ENCODE measurements at regions not wholly inside any gene's neighbourhood (a gene's known extent, or its start where the extent isn't known, plus 50 kb on each side); places are given as distances from the start of the nearest gene placed in this dataset.
A peak's percentile ranks its signal among the peaks of the same experiment; 100 is the strongest.
"Not testable (repeated sequence)": the region's sequence is repeated elsewhere in the genome, so short reads cannot be mapped to it uniquely, and the experiment has no call there.

- DNase-seq, result no peak
These were observed 459.5 kb upstream of the PTGER4 start for GRCh38 chr5:40220260-40220659.

- DNase-seq, result no peak
These were observed 462.2 kb upstream of the PTGER4 start for GRCh38 chr5:40217553-40217952.

- DNase-seq, result no peak
These were observed 469.0 kb upstream of the PTGER4 start for GRCh38 chr5:40210694-40211093.

GRCh38 chr5:40206030-40206429 lies 473.7 kb upstream of the PTGER4 start:
- no peak for DNase-seq

GRCh38 chr5:40204144-40204543 lies 475.6 kb upstream of the PTGER4 start:
- DNase-seq, result no peak

- DNase-seq, result no peak
These were observed 476.8 kb upstream of the PTGER4 start for GRCh38 chr5:40202814-40203440.

- no peak for DNase-seq
These were observed 481.0 kb upstream of the PTGER4 start for GRCh38 chr5:40198736-40199135.

- DNase-seq, result not testable (repeated sequence)
These were observed 484.1 kb upstream of the PTGER4 start for GRCh38 chr5:40195574-40195973.

- DNase-seq, result no peak
These were observed 488.6 kb upstream of the PTGER4 start for GRCh38 chr5:40191150-40191549.

- DNase-seq, result no peak
These were observed 507.0 kb upstream of the PTGER4 start for GRCh38 chr5:40172721-40173120.

- DNase-seq, result no peak
These were observed 507.7 kb upstream of the PTGER4 start for GRCh38 chr5:40171971-40172370.

GRCh38 chr5:40167283-40167682 lies 512.4 kb upstream of the PTGER4 start:
- DNase-seq, result no peak

- DNase-seq, result no peak
These were observed 512.9 kb upstream of the PTGER4 start for GRCh38 chr5:40166802-40167201.

- DNase-seq, result no peak
These were observed 513.7 kb upstream of the PTGER4 start for GRCh38 chr5:40165789-40166728.

GRCh38 chr5:40165106-40165788 lies 514.5 kb upstream of the PTGER4 start:
- DNase-seq, result no peak

- DNase-seq, result no peak
These were observed 519.3 kb upstream of the PTGER4 start for GRCh38 chr5:40160435-40160834.

GRCh38 chr5:40154194-40154593 lies 525.5 kb upstream of the PTGER4 start:
- DNase-seq, result no peak

GRCh38 chr5:40150896-40151295 lies 528.8 kb upstream of the PTGER4 start:
- no peak for DNase-seq

GRCh38 chr5:40141896-40142295 lies 537.8 kb upstream of the PTGER4 start:
- no peak for DNase-seq

GRCh38 chr5:40141418-40141817 lies 538.3 kb upstream of the PTGER4 start:
- DNase-seq, result no peak

- no peak for DNase-seq
These were observed 542.5 kb upstream of the PTGER4 start for GRCh38 chr5:40137223-40137622.

- DNase-seq, result no peak
These were observed 544.7 kb upstream of the PTGER4 start for GRCh38 chr5:40134883-40135520.

GRCh38 chr5:40124367-40124766 lies 555.3 kb upstream of the PTGER4 start:
- peak; percentile 26 to 36 for DNase-seq

Measured in Kasumi-1 (cell line).